GM23338 (cell line): ENCODE measurements at regions not wholly inside any gene's neighbourhood (a gene's known extent, or its start where the extent isn't known, plus 50 kb on each side); places are given as distances from the start of the nearest gene placed in this dataset.

ENCODE experiments used
- ATAC-seq: fragments of 200-7000 bp; cut with Tn5 transposase; 3 replicates; pipeline ENCODE4 v1.9.1; 2020
- DNase-seq: peaks from one replicate; pipeline ENCODE4 v3.0.0-alpha.2; 2015; ENCODE audit warnings: low spot score
- H2AFZ ChIP-seq: fragments of 200-600 bp; sonication (generic); 2 replicates; pipeline ENCODE4 v1.8.0; 2016; ENCODE audit warnings: antibody characterized with exemption, mild to moderate bottlenecking, moderate library complexity
- H3F3A ChIP-seq: fragments of 200-600 bp; sonication (generic); replicated peaks from 2 replicates; pipeline ENCODE4 v1.8.0; 2017; ENCODE audit warnings: antibody characterized with exemption, mixed run types, low read depth
- H3K27ac ChIP-seq: fragments of 200-600 bp; sonication (generic); 2 replicates; pipeline ENCODE4 v1.6.1; 2016; ENCODE audit warnings: low read depth
- H3K27me3 ChIP-seq: fragments of 200-600 bp; sonication (generic); 2 replicates; pipeline ENCODE4 v1.8.0; 2016; ENCODE audit warnings: mild to moderate bottlenecking, mixed run types, moderate library complexity; ENCODE audit not compliant: insufficient read depth
- H3K36me3 ChIP-seq: fragments of 200-600 bp; sonication (generic); 2 replicates; pipeline ENCODE4 v1.8.0; 2016; ENCODE audit warnings: mild to moderate bottlenecking; ENCODE audit not compliant: insufficient read depth
- H3K4me1 ChIP-seq: fragments of 200-600 bp; sonication (generic); 2 replicates; pipeline ENCODE4 v1.8.0; 2016; ENCODE audit warnings: mild to moderate bottlenecking, moderate library complexity; ENCODE audit not compliant: insufficient read depth
- H3K4me2 ChIP-seq: fragments of 200-600 bp; sonication (generic); 2 replicates; pipeline ENCODE4 v1.7.1; 2017; ENCODE audit warnings: mixed run types
- H3K4me3 ChIP-seq: fragments of 200-600 bp; sonication (generic); 2 replicates; pipeline ENCODE4 v1.6.1; 2016; ENCODE audit warnings: mixed run types
- H3K79me2 ChIP-seq: fragments of 200-600 bp; sonication (generic); replicated peaks from 2 replicates; pipeline ENCODE4 v1.8.0; 2017; ENCODE audit warnings: mild to moderate bottlenecking; ENCODE audit not compliant: insufficient read depth
- H3K9me2 ChIP-seq: fragments of 200-600 bp; sonication (generic); 2 replicates; pipeline ENCODE4 v1.8.0; 2017; ENCODE audit not compliant: insufficient read depth
- H4K20me1 ChIP-seq: fragments of 200-600 bp; sonication (generic); replicated peaks from 2 replicates; pipeline ENCODE4 v1.8.0; 2017; ENCODE audit warnings: mild to moderate bottlenecking; ENCODE audit not compliant: insufficient read depth
- H3K27ac Mint-ChIP-seq: 2 replicates; pipeline ENCODE4 v1.8.0; 2020; ENCODE audit warnings: inconsistent platforms, mild to moderate bottlenecking, moderate library complexity, mixed read lengths
- H3K27me3 Mint-ChIP-seq: 3 replicates; pipeline ENCODE4 v1.8.0; 2022; ENCODE audit warnings: low read depth, mild to moderate bottlenecking, moderate library complexity, mixed read lengths, inconsistent platforms; ENCODE audit not compliant: insufficient read depth, poor library complexity
- H3K36me3 Mint-ChIP-seq: 3 replicates; pipeline ENCODE4 v1.8.0; 2021; ENCODE audit warnings: low read depth, mild to moderate bottlenecking, inconsistent platforms, moderate library complexity, mixed read lengths
- H3K4me1 Mint-ChIP-seq: 3 replicates; pipeline ENCODE4 v1.8.0; 2020; ENCODE audit warnings: mild to moderate bottlenecking, inconsistent platforms, mixed read lengths
- H3K4me3 Mint-ChIP-seq: 3 replicates; pipeline ENCODE4 v1.8.0; 2021; ENCODE audit warnings: moderate library complexity, mild to moderate bottlenecking, inconsistent platforms, mixed read lengths
- H3K9me3 Mint-ChIP-seq: 3 replicates; pipeline ENCODE4 v1.8.0; 2020; ENCODE audit warnings: moderate library complexity, mild to moderate bottlenecking, inconsistent platforms, mixed read lengths
- CREB1 ChIP-seq: fragments of 250-450 bp; sonication (Bioruptor Pico); IDR thresholded peaks from 2 replicates; pipeline ENCODE4 v1.5.0; 2020; ENCODE audit warnings: low read depth, mild to moderate bottlenecking, moderate library complexity
- ETS1 ChIP-seq: IDR thresholded peaks from 2 replicates; pipeline ENCODE4 v1.6.1; 2016; ENCODE audit warnings: antibody characterized with exemption
- EZH2 ChIP-seq: fragments of 200-600 bp; sonication (generic); IDR thresholded peaks from one replicate; pipeline ENCODE4 v1.8.0; 2017; ENCODE audit warnings: antibody characterized with exemption, mild to moderate bottlenecking, low read depth; ENCODE audit not compliant: unreplicated experiment
- EZH2phosphoT487 ChIP-seq: fragments of 200-600 bp; sonication (generic); IDR thresholded peaks from one replicate; pipeline ENCODE4 v1.8.1; 2018; ENCODE audit warnings: antibody characterized with exemption; ENCODE audit not compliant: unreplicated experiment
- JUNB ChIP-seq: IDR thresholded peaks from one replicate; pipeline ENCODE4 v1.6.1; 2016; ENCODE audit warnings: antibody characterized with exemption; ENCODE audit not compliant: unreplicated experiment
- NANOG ChIP-seq: IDR thresholded peaks from 2 replicates; pipeline ENCODE4 v1.6.1; 2016; ENCODE audit warnings: antibody characterized with exemption, borderline replicate concordance
- POLR2AphosphoS5 ChIP-seq: IDR thresholded peaks from 2 replicates; pipeline ENCODE4 v1.6.1; 2016; ENCODE audit warnings: antibody characterized with exemption, low read depth
- REST ChIP-seq: IDR thresholded peaks from one replicate; pipeline ENCODE4 v1.6.1; 2018; ENCODE audit warnings: antibody characterized with exemption; ENCODE audit not compliant: unreplicated experiment
- STAT1 ChIP-seq: IDR thresholded peaks from one replicate; pipeline ENCODE4 v1.6.1; 2016; ENCODE audit warnings: antibody characterized with exemption; ENCODE audit not compliant: unreplicated experiment
- ZNF114 ChIP-seq: fragments of 250-450 bp; sonication (Bioruptor Pico); IDR thresholded peaks from 2 replicates; pipeline ENCODE4 v1.5.0; 2020; ENCODE audit warnings: mild to moderate bottlenecking, moderate library complexity
- ZNF331 ChIP-seq: fragments of 250-450 bp; sonication (Bioruptor Pico); IDR thresholded peaks from 2 replicates; pipeline ENCODE4 v1.5.0; 2020; ENCODE audit warnings: low read depth, mild to moderate bottlenecking, moderate library complexity

- TF ChIP-seq EZH2 (no peak), EZH2phosphoT487 (no peak), ZNF114 (no peak), STAT1 (no peak), POLR2AphosphoS5 (no peak), ZNF331 (CRISPR knock-in tag) (no peak), REST (no peak), JUNB (no peak), CREB1 (CRISPR knock-in tag) (no peak), NANOG (no peak), ETS1 (no peak)
These were observed 258.5 kb downstream of the RND3 start (continued) for GRCh38 chr2:150228936-150229335.

GRCh38 chr2:150225030-150225429 lies 262.4 kb downstream of the RND3 start:
- Histone ChIP-seq H3K4me3 (no peak overlapping the region), H4K20me1 (no peaks in the 10 kb centered on the region), H3K4me2 (no peak overlapping the region), H3K36me3 (no peaks in the 10 kb centered on the region), H3K79me2 (no peaks in the 10 kb centered on the region), H3K9me2 (peaks cover 14% of the 10 kb centered on the region), H3K27me3 (no peaks in the 10 kb centered on the region), H2AFZ (no peak overlapping the region), H3F3A (no peaks in the 10 kb centered on the region), H3K4me1 (no peaks in the 10 kb centered on the region), H3K27ac (no peak overlapping the region)
- Mint-ChIP-seq H3K27me3 (peaks cover 2% of the 10 kb centered on the region), H3K4me1 (peaks cover 5% of the 10 kb centered on the region; the same call in 2 of the 3 replicates), H3K4me3 (no peak overlapping the region), H3K9me3 (no peaks in the 10 kb centered on the region), H3K36me3 (0 out of 3 replicates have a peak, but pooled peaks cover 3% of the 10 kb centered on the region), H3K27ac (no peak overlapping the region)
- no peak for DNase-seq
- ATAC-seq: no peak
- TF ChIP-seq EZH2phosphoT487 (no peak), CREB1 (CRISPR knock-in tag) (no peak)
